NCI-H2107 treated with DMSO at 0.1 percent for 48 hours (cell line): ENCODE measurements at regions not wholly inside any gene's neighbourhood (a gene's known extent, or its start where the extent isn't known, plus 50 kb on each side); places are given as distances from the start of the nearest gene placed in this dataset.

ENCODE experiments used
- DNase-seq: peaks from one replicate; lab custom pipeline; 2025; ENCODE audit not compliant: unreplicated experiment; lab: John Stamatoyannopoulos, UW

GRCh38 chr2:217076657-217077232, 216.9 kb upstream of the TNP1 start:
- no peak for DNase-seq

- DNase-seq = no peak
Observed at GRCh38 chr2:217076058-217076435, 216.2 kb upstream of the TNP1 start.

- DNase-seq = no peak
Observed at GRCh38 chr2:217075268-217076057, 215.6 kb upstream of the TNP1 start.

- DNase-seq = no peak
Observed at GRCh38 chr2:217074576-217075255, 214.9 kb upstream of the TNP1 start.

GRCh38 chr2:217071416-217071815, 211.6 kb upstream of the TNP1 start:
- DNase-seq = no peak

GRCh38 chr2:217070611-217071010, 210.7 kb upstream of the TNP1 start:
- DNase-seq = no peak

- no peak for DNase-seq
Observed at GRCh38 chr2:217070043-217070430, 210.2 kb upstream of the TNP1 start.

- DNase-seq = no peak
Observed at GRCh38 chr2:217069263-217070042, 209.6 kb upstream of the TNP1 start.

- no peak for DNase-seq
Observed at GRCh38 chr2:217068677-217069250, 208.9 kb upstream of the TNP1 start.

GRCh38 chr2:217067787-217068186, 207.9 kb upstream of the TNP1 start:
- no peak for DNase-seq

- DNase-seq = no peak
Observed at GRCh38 chr2:217066510-217067270, 206.8 kb upstream of the TNP1 start.

- no peak for DNase-seq
Observed at GRCh38 chr2:217065695-217066405, 206.0 kb upstream of the TNP1 start.

- DNase-seq = no peak
Observed at GRCh38 chr2:217065012-217065290, 205.1 kb upstream of the TNP1 start.

- DNase-seq = no peak
Observed at GRCh38 chr2:217064234-217065011, 204.6 kb upstream of the TNP1 start.

- no peak for DNase-seq
Observed at GRCh38 chr2:217063238-217063755, 203.4 kb upstream of the TNP1 start.

- DNase-seq = no peak
Observed at GRCh38 chr2:217062768-217063167, 202.9 kb upstream of the TNP1 start.

- no peak for DNase-seq
Observed at GRCh38 chr2:217061916-217062505, 202.1 kb upstream of the TNP1 start.

GRCh38 chr2:217060951-217061547, 201.2 kb upstream of the TNP1 start:
- DNase-seq = no peak
